HepG2 (cell line): ENCODE measurements at regions not wholly inside any gene's neighbourhood (a gene's known extent, or its start where the extent isn't known, plus 50 kb on each side); places are given as distances from the start of the nearest gene placed in this dataset.

Experiments
- ATAC-seq: fragments of 200-7000 bp; cut with Tn5 transposase; 3 replicates; pipeline ENCODE4 v1.9.1; 2020; ENCODE audit warnings: mild to moderate bottlenecking, moderate library complexity
- BruUV-seq: library from RNA; stranded (reverse); fragments of 400-500 nt; replicated peaks from 2 replicates; lab custom pipeline; 2021; lab: Mats Ljungman, UMichigan
- CTCF ChIA-PET: fragments of 300-600 bp; formaldehyde crosslinking; extraction: SDS; loops from one replicate; lab custom pipeline; 2021; ENCODE audit warnings: low total read pairs, inconsistent platforms, low intra/inter-chr PET ratio; lab: Yijun Ruan, JAX
- POLR2A ChIA-PET: fragments of 350-600 bp; sonication (Branson Sonifier 250); formaldehyde crosslinking; loops from one replicate; lab custom pipeline; 2020; ENCODE audit warnings: antibody characterized with exemption, inconsistent platforms; lab: Yijun Ruan, JAX
- DNase-seq: peaks from one replicate; pipeline ENCODE4 v3.0.0-alpha.2; 2015; ENCODE audit warnings: low spot score
- FAIRE-seq: peaks from 3 replicates; lab custom pipeline; 2011; peaks lifted over from hg19 to GRCh38; lab: Jason Lieb, UNC
- H2AFZ ChIP-seq: one replicate; pipeline ENCODE4 v1.6.1; 2011; ENCODE audit warnings: low read length, inconsistent platforms
- H3K27ac ChIP-seq: fragments of 300-600 bp; 3 replicates; pipeline ENCODE4 v1.8.0; 2011; ENCODE audit warnings: mixed run types, mild to moderate bottlenecking, mixed read lengths, low read length, inconsistent platforms; ENCODE audit not compliant: insufficient read depth; ENCODE audit errors: extremely low read length
- H3K27me3 ChIP-seq, 2 experiments: fragments of 200-600 bp in 1 of 2; 2 replicates in 1 of 2; 3 replicates in 1 of 2; pipeline versions ENCODE4 v1.6.0 to v1.8.0; 2011; ENCODE audit warnings: low read length in 2 of 2, mild to moderate bottlenecking in 2 of 2, moderate library complexity in 2 of 2, inconsistent platforms in 1 of 2; ENCODE audit not compliant: insufficient read depth in 2 of 2, control insufficient read depth in 1 of 2
- H3K36me3 ChIP-seq, 2 experiments: fragments of 200-600 bp in 1 of 2; replicated peaks in 1 of 2; 2 replicates in 1 of 2; 3 replicates in 1 of 2; pipeline versions ENCODE4 v1.5.1 to v1.8.0; 2011; ENCODE audit warnings: low read length in 2 of 2, inconsistent platforms in 1 of 2; ENCODE audit not compliant: insufficient read depth in 2 of 2, control insufficient read depth in 1 of 2
- H3K4me1 ChIP-seq: 2 replicates; pipeline ENCODE4 v1.5.1; 2012; ENCODE audit warnings: low read length, inconsistent platforms; ENCODE audit not compliant: insufficient read depth
- H3K4me2 ChIP-seq: 2 replicates; pipeline ENCODE4 v1.6.0; 2011; ENCODE audit warnings: low read depth, low read length, inconsistent platforms
- H3K4me3 ChIP-seq, 3 experiments: fragments of 200-600 bp in 1 of 3; sonication (generic), shearing (Covaris generic) in 1 of 3; replicated peaks in 1 of 3; 2 replicates each; pipeline ENCODE4 v1.5.1; 2011 to 2016; ENCODE audit warnings: low read length in 3 of 3, inconsistent platforms in 2 of 3, low read depth in 2 of 3, mild to moderate bottlenecking in 2 of 3, control low read depth in 1 of 3, mixed read lengths in 1 of 3; ENCODE audit not compliant: insufficient read depth in 1 of 3
- H3K79me2 ChIP-seq: one replicate; pipeline ENCODE4 v1.6.1; 2011; ENCODE audit warnings: low read length, inconsistent platforms; ENCODE audit not compliant: insufficient read depth
- H3K9ac ChIP-seq: 2 replicates; pipeline ENCODE4 v1.6.0; 2011; ENCODE audit warnings: mild to moderate bottlenecking, low read depth, low read length, inconsistent platforms; ENCODE audit not compliant: insufficient read depth
- H3K9me3 ChIP-seq: 2 replicates; pipeline ENCODE4 v1.5.1; 2012; ENCODE audit warnings: mild to moderate bottlenecking, low read length
- H4K20me1 ChIP-seq: 2 replicates; pipeline ENCODE4 v1.6.0; 2011; ENCODE audit warnings: inconsistent platforms, mild to moderate bottlenecking, low read length, moderate library complexity; ENCODE audit not compliant: insufficient read depth
- ATAD3A ChIP-seq: sonication (generic); formaldehyde crosslinking; IDR thresholded peaks from 2 replicates; pipeline ENCODE4 v1.4.0; 2020; ENCODE audit warnings: missing genetic modification reagents
- FOXC1 ChIP-seq: sonication (generic); formaldehyde crosslinking; IDR thresholded peaks from 2 replicates; pipeline ENCODE4 v1.8.0; 2022; ENCODE audit warnings: mild to moderate bottlenecking, missing genetic modification reagents, borderline replicate concordance
- JUN ChIP-seq: sonication (generic); formaldehyde crosslinking; IDR thresholded peaks from 2 replicates; pipeline ENCODE4 v1.4.0; 2020; ENCODE audit warnings: mild to moderate bottlenecking, missing genetic modification reagents
- MLX ChIP-seq: IDR thresholded peaks from 2 replicates; pipeline ENCODE4 v1.6.1; 2016
- SP2 ChIP-seq: sonication (generic); formaldehyde crosslinking; IDR thresholded peaks from 2 replicates; pipeline ENCODE4 v1.5.1; 2020; ENCODE audit warnings: mild to moderate bottlenecking, missing genetic modification reagents
- STAT6 ChIP-seq: sonication (generic); formaldehyde crosslinking; IDR thresholded peaks from 2 replicates; pipeline ENCODE4 v1.4.0; 2020; ENCODE audit warnings: missing genetic modification reagents, mild to moderate bottlenecking, borderline replicate concordance
- U2AF2 ChIP-seq: fragments of 200-400 bp; formaldehyde crosslinking; IDR thresholded peaks from 2 replicates; pipeline ENCODE4 v1.6.1; 2017; ENCODE audit warnings: low read depth, mild to moderate bottlenecking, low read length
- XBP1 ChIP-seq: sonication (generic); formaldehyde crosslinking; IDR thresholded peaks from 2 replicates; pipeline ENCODE4 v1.5.0; 2020; ENCODE audit warnings: missing genetic modification reagents
- ZBTB38 ChIP-seq: sonication (generic); formaldehyde crosslinking; IDR thresholded peaks from 2 replicates; pipeline ENCODE4 v1.5.1; 2020; ENCODE audit warnings: mild to moderate bottlenecking, missing genetic modification reagents
- ZMYM4 ChIP-seq: sonication (generic); formaldehyde crosslinking; IDR thresholded peaks from 2 replicates; pipeline ENCODE4 v1.8.1; 2023; ENCODE audit warnings: mild to moderate bottlenecking, missing genetic modification reagents
- ZNF138 ChIP-seq: sonication (generic); formaldehyde crosslinking; IDR thresholded peaks from 2 replicates; pipeline ENCODE4 v1.5.0; 2020; ENCODE audit warnings: mild to moderate bottlenecking, low read depth, missing genetic modification reagents
- ZNF232 ChIP-seq: sonication (generic); formaldehyde crosslinking; IDR thresholded peaks from 2 replicates; pipeline ENCODE4 v1.4.0; 2020; ENCODE audit warnings: missing genetic modification reagents, borderline replicate concordance
- ZSCAN31 ChIP-seq: sonication (generic); formaldehyde crosslinking; IDR thresholded peaks from 2 replicates; pipeline ENCODE4 v1.5.0; 2020; ENCODE audit warnings: low read depth, mild to moderate bottlenecking, missing genetic modification reagents
- WGBS: methylation state at CpG from one replicate; pipeline ENCODE4 v1.1.6; 2017; ENCODE audit warnings: low lambda C conversion rate; 5-methylcytosine and 5-hydroxymethylcytosine counted together
- in situ Hi-C: cut with HindIII; loops from 2 replicates; pipeline ENCODE4 v1.10.0; 2017; ENCODE audit warnings: low pct_unique_long_range_greater_than_20kb; ENCODE audit not compliant: extremely low pct_ligation_motif_present
- intact Hi-C: fragments of 100-400 bp; cut with micrococcal nuclease; formaldehyde crosslinking; loops from one replicate; pipeline ENCODE4 v1.10.0; 2022; ENCODE audit not compliant: unreplicated experiment
- TF ChIP-seq, protein P1 (sequence below): sonication (generic); formaldehyde crosslinking; IDR thresholded peaks from 2 replicates; pipeline ENCODE4 v1.4.0; 2020; ENCODE audit warnings: low read depth, mild to moderate bottlenecking, missing genetic modification reagents

- FAIRE-seq: no peak
These were observed 129.9 kb upstream of the PRMT8 start for GRCh38 chr12:3361146-3361545.

More at GRCh38 chr12:3361146-3361545, 129.9 kb upstream of the PRMT8 start:
- H3K79me2 ChIP-seq: no peaks in the 10 kb centered on the region
- H3K27ac ChIP-seq: no peak overlapping the region
- intact Hi-C loops: no loop called here
- no TSS peak for BruUV-seq
- H3K27me3 ChIP-seq: peaks cover 6 to 50% of the 10 kb centered on the region in 2 experiments
- no peak overlapping the region for H3K9ac ChIP-seq
- DNase-seq (no peak), ATAC-seq (no peak)
- no peaks in the 10 kb centered on the region for H3K9me3 ChIP-seq
- no peak overlapping the region for H3K4me2 ChIP-seq
- no peak overlapping the region for H2AFZ ChIP-seq
- no peak for TF ChIP-seq ZBTB38 (CRISPR knock-in tag)
- no peak for TF ChIP-seq JUN
- TF ChIP-seq, protein P1, sequence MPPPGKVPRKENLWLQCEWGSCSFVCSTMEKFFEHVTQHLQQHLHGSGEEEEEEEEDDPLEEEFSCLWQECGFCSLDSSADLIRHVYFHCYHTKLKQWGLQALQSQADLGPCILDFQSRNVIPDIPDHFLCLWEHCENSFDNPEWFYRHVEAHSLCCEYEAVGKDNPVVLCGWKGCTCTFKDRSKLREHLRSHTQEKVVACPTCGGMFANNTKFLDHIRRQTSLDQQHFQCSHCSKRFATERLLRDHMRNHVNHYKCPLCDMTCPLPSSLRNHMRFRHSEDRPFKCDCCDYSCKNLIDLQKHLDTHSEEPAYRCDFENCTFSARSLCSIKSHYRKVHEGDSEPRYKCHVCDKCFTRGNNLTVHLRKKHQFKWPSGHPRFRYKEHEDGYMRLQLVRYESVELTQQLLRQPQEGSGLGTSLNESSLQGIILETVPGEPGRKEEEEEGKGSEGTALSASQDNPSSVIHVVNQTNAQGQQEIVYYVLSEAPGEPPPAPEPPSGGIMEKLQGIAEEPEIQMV (CRISPR knock-in tag): no peak
- TF ChIP-seq SP2 (CRISPR knock-in tag): no peak
- TF ChIP-seq STAT6 (CRISPR knock-in tag): no peak
- no peak for TF ChIP-seq FOXC1 (CRISPR knock-in tag)
- no peak for TF ChIP-seq ZSCAN31 (CRISPR knock-in tag)
- TF ChIP-seq U2AF2: no peak
- TF ChIP-seq MLX (CRISPR knock-in tag): no peak
- no peak for TF ChIP-seq XBP1
- TF ChIP-seq ZNF138: no peak
- no peak for TF ChIP-seq ZMYM4 (CRISPR knock-in tag)
- TF ChIP-seq ATAD3A: no peak
- TF ChIP-seq ZNF232: no peak
- POLR2A ChIA-PET: no interaction called here
- no peaks in the 10 kb centered on the region for H4K20me1 ChIP-seq
- H3K4me3 ChIP-seq: no peak overlapping the region
- 34% methylated on average over 6 of the region's 6 CpGs for WGBS
- CTCF ChIA-PET: no interaction called here
- H3K4me1 ChIP-seq: no peaks in the 10 kb centered on the region
- no peaks in the 10 kb centered on the region for H3K36me3 ChIP-seq
- in situ Hi-C loops: no loop called here
